Neural progenitor cell (in vitro differentiated cells): ENCODE measurements at regions not wholly inside any gene's neighbourhood (a gene's known extent, or its start where the extent isn't known, plus 50 kb on each side); places are given as distances from the start of the nearest gene placed in this dataset.

Source experiments
- DNase-seq: peaks from one replicate; pipeline ENCODE4 v3.0.0-alpha.2; 2016; ENCODE audit warnings: low spot score
- H2AFZ ChIP-seq: fragments of 200-600 bp; sonication (generic); replicated peaks from 2 replicates; pipeline ENCODE4 v1.6.1; 2016; ENCODE audit warnings: antibody characterized with exemption
- H3F3A ChIP-seq: fragments of 200-600 bp; sonication (generic); 2 replicates; pipeline ENCODE4 v1.6.1; 2016; ENCODE audit warnings: antibody characterized with exemption, low read depth
- H3K27ac ChIP-seq: fragments of 200-600 bp; sonication (generic); 2 replicates; pipeline ENCODE4 v1.5.1; 2016; ENCODE audit warnings: mild to moderate bottlenecking
- H3K27me3 ChIP-seq: fragments of 200-600 bp; sonication (generic); 2 replicates; pipeline ENCODE4 v1.6.1; 2016; ENCODE audit warnings: mild to moderate bottlenecking, moderate library complexity
- H3K36me3 ChIP-seq: fragments of 200-600 bp; sonication (generic); 2 replicates; pipeline ENCODE4 v1.5.1; 2016
- H3K4me1 ChIP-seq: fragments of 200-600 bp; sonication (generic); 2 replicates; pipeline ENCODE4 v1.6.1; 2016; ENCODE audit warnings: mixed run types
- H3K4me2 ChIP-seq: fragments of 200-600 bp; sonication (generic); 2 replicates; pipeline ENCODE4 v1.6.1; 2016
- H3K4me3 ChIP-seq: fragments of 200-600 bp; sonication (generic); 2 replicates; pipeline ENCODE4 v1.5.1; 2016
- H3K79me2 ChIP-seq: fragments of 200-600 bp; sonication (generic); 2 replicates; pipeline ENCODE4 v1.6.1; 2016; ENCODE audit warnings: low read depth
- H3K9ac ChIP-seq: fragments of 200-600 bp; sonication (generic); 2 replicates; pipeline ENCODE4 v1.6.1; 2016
- H3K9me3 ChIP-seq: fragments of 200-600 bp; sonication (generic); 2 replicates; pipeline ENCODE4 v1.5.1; 2016; ENCODE audit warnings: low read depth
- H4K20me1 ChIP-seq: fragments of 200-600 bp; sonication (generic); 2 replicates; pipeline ENCODE4 v1.6.1; 2016; ENCODE audit warnings: low read depth
- H3K27ac Mint-ChIP-seq: 3 replicates; pipeline ENCODE4 v1.8.0; 2021; ENCODE audit warnings: mixed read lengths
- H3K27me3 Mint-ChIP-seq: 2 replicates; pipeline ENCODE4 v1.8.0; 2022; ENCODE audit warnings: low read depth, mild to moderate bottlenecking, inconsistent platforms, moderate library complexity, mixed read lengths; ENCODE audit not compliant: insufficient read depth
- H3K36me3 Mint-ChIP-seq: 3 replicates; pipeline ENCODE4 v1.8.0; 2021; ENCODE audit warnings: mixed read lengths
- H3K4me1 Mint-ChIP-seq: 3 replicates; pipeline ENCODE4 v1.8.0; 2021; ENCODE audit warnings: mixed read lengths
- H3K4me3 Mint-ChIP-seq: 3 replicates; pipeline ENCODE4 v1.8.0; 2021; ENCODE audit warnings: mild to moderate bottlenecking, moderate library complexity, mixed read lengths
- H3K9me3 Mint-ChIP-seq: 3 replicates; pipeline ENCODE4 v1.8.0; 2020; ENCODE audit warnings: mixed read lengths
- CTCF ChIP-seq: fragments of 200-600 bp; sonication (generic); IDR thresholded peaks from 2 replicates; pipeline ENCODE4 v1.5.1; 2017; ENCODE audit warnings: antibody characterized with exemption, mild to moderate bottlenecking
- EZH2 ChIP-seq: fragments of 200-600 bp; sonication (generic); IDR thresholded peaks from 2 replicates; pipeline ENCODE4 v1.6.1; 2017; ENCODE audit warnings: antibody characterized with exemption, mild to moderate bottlenecking, moderate library complexity
- EZH2phosphoT487 ChIP-seq: fragments of 200-600 bp; sonication (generic); IDR thresholded peaks from 2 replicates; pipeline ENCODE4 v1.6.1; 2017; ENCODE audit warnings: antibody characterized with exemption

DNA sequence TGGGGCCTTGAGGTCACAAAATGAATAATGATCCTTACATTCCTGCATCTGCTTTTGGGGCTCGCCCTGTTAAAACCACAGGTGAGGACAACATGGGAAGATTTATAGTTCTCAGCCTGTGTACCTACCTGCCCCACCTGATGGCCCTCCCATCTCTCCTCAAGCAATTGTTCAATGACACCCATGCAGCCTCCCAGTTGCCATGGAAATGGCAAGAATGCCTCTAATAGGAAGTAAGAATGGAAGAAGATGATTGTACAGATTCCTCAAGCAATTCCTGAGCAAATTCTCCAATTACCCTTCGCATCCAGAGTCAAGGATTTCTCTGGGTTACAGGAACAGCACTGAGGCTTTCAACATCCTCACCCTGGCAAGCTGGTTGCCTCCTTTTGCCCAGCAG is 78.6 kb upstream of the CCL2 start:
- no peak overlapping the region for H3K4me3 ChIP-seq
- Mint-ChIP-seq H3K4me3 (no peak overlapping the region), H3K27ac (no peak overlapping the region), H3K4me1 (no peaks in the 10 kb centered on the region), H3K36me3 (no peaks in the 10 kb centered on the region), H3K27me3 (peaks cover 8% of the 10 kb centered on the region), H3K9me3 (peaks cover 5% of the 10 kb centered on the region)
- DNase-seq, result no peak
- H3K79me2 ChIP-seq, result no peaks in the 10 kb centered on the region
- TF ChIP-seq EZH2phosphoT487 (no peak), CTCF (no peak), EZH2 (no peak)
- H3K4me1 ChIP-seq, result peaks cover 3% of the 10 kb centered on the region
- no peaks in the 10 kb centered on the region for H3F3A ChIP-seq
- no peaks in the 10 kb centered on the region for H3K9me3 ChIP-seq
- H3K27me3 ChIP-seq, result no peaks in the 10 kb centered on the region
- no peak overlapping the region for H3K4me2 ChIP-seq
- H2AFZ ChIP-seq, result no peak overlapping the region
- H3K9ac ChIP-seq, result no peak overlapping the region
- H3K36me3 ChIP-seq, result no peaks in the 10 kb centered on the region
- H3K27ac ChIP-seq, result no peak overlapping the region
- no peaks in the 10 kb centered on the region for H4K20me1 ChIP-seq

GRCh38 chr17:34177642-34178041 is 77.4 kb upstream of the CCL2 start:
- Histone ChIP-seq H3K9ac (no peak overlapping the region), H3K4me2 (no peak overlapping the region), H3K9me3 (no peaks in the 10 kb centered on the region), H4K20me1 (no peaks in the 10 kb centered on the region), H3K79me2 (no peaks in the 10 kb centered on the region), H3K4me3 (no peak overlapping the region), H3K27ac (no peak overlapping the region), H3K36me3 (no peaks in the 10 kb centered on the region), H3K4me1 (peaks cover 3% of the 10 kb centered on the region), H3F3A (no peaks in the 10 kb centered on the region), H2AFZ (no peak overlapping the region), H3K27me3 (no peaks in the 10 kb centered on the region)
- no peaks in the 10 kb centered on the region for H3K36me3 Mint-ChIP-seq
- no peak for DNase-seq
- no peak for TF ChIP-seq EZH2
- TF ChIP-seq EZH2phosphoT487, result no peak
- TF ChIP-seq CTCF, result no peak
- no peak overlapping the region for H3K27ac Mint-ChIP-seq
- H3K4me1 Mint-ChIP-seq, result peaks cover 4% of the 10 kb centered on the region
- no peaks in the 10 kb centered on the region for H3K9me3 Mint-ChIP-seq
- no peak overlapping the region for H3K4me3 Mint-ChIP-seq
- peaks cover 5% of the 10 kb centered on the region for H3K27me3 Mint-ChIP-seq

DNA sequence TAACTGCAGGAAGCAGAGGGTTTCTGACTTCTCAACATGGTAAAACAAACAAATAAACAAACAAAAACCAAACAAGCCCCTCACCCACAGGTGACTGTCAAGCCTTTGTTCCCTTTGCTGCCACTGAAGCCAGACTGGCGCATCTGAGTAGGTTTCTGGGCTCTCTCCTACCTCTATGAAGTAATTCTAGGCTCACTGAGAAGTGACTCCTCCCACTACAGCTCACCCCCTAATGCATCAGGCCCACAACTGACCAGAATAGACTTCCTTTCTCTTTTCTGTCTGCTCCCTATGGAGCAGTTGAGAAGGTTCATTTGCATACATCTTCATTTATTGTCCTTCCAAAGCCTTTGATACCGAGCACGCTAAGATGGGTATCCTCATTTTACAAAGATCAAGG is 77.0 kb upstream of the CCL2 start:
- Mint-ChIP-seq H3K4me3 (no peak overlapping the region), H3K27ac (no peak overlapping the region)

More for the DNA sequence above, 77.0 kb upstream of the CCL2 start:
- Histone ChIP-seq H3K9ac (no peak overlapping the region), H3K4me3 (no peak overlapping the region), H3K4me1 (peaks cover 3% of the 10 kb centered on the region), H4K20me1 (no peaks in the 10 kb centered on the region), H2AFZ (no peak overlapping the region), H3K36me3 (no peaks in the 10 kb centered on the region), H3K79me2 (no peaks in the 10 kb centered on the region), H3F3A (no peaks in the 10 kb centered on the region), H3K27ac (no peak overlapping the region), H3K27me3 (no peaks in the 10 kb centered on the region), H3K9me3 (no peaks in the 10 kb centered on the region), H3K4me2 (no peak overlapping the region)
- DNase-seq, result peak; percentile 52
- H3K9me3 Mint-ChIP-seq, result no peaks in the 10 kb centered on the region
- TF ChIP-seq CTCF (peak; percentile 34), EZH2 (no peak)
- no peaks in the 10 kb centered on the region for H3K36me3 Mint-ChIP-seq
- H3K27me3 Mint-ChIP-seq, result peaks cover 2% of the 10 kb centered on the region
- H3K4me1 Mint-ChIP-seq, result peaks cover 4% of the 10 kb centered on the region
